Stimulated activated CD4-positive, alpha-beta T cell treated with anti-CD3 and anti-CD28 coated beads, Interleukin-12 subunit alpha, Interleukin-12 subunit beta, amount 100 ng/mL, for 48 hours (primary cell): ENCODE measurements at regions not wholly inside any gene's neighbourhood (a gene's known extent, or its start where the extent isn't known, plus 50 kb on each side); places are given as distances from the start of the nearest gene placed in this dataset.

Experiments
- DNase-seq, 3 donors: peaks; one replicate each; pipeline ENCODE4 v3.0.0-alpha.2; 2020; ENCODE audit warnings: low read depth in 2 of 3, low spot score in 1 of 3

GRCh38 chr7:136180984-136181383 is 203.8 kb upstream of the MTPN start:
- no peak for DNase-seq

- DNase-seq = no peak
Measured at GRCh38 chr7:136179851-136180721, 202.9 kb upstream of the MTPN start.

- DNase-seq = no peak
Measured at GRCh38 chr7:136179154-136179553, 202.0 kb upstream of the MTPN start.

- no peak for DNase-seq
Measured at GRCh38 chr7:136174477-136175125, 197.4 kb upstream of the MTPN start.

- DNase-seq = no peak
Measured at GRCh38 chr7:136173874-136174273, 196.7 kb upstream of the MTPN start.

GRCh38 chr7:136171233-136171632 is 194.1 kb upstream of the MTPN start:
- no peak for DNase-seq

- DNase-seq = no peak
Measured at GRCh38 chr7:136168821-136169220, 191.7 kb upstream of the MTPN start.

GRCh38 chr7:136167991-136168390 is 190.8 kb upstream of the MTPN start:
- DNase-seq = no peak

GRCh38 chr7:136166521-136166920 is 189.4 kb upstream of the MTPN start:
- DNase-seq = no peak

- no peak for DNase-seq
Measured at GRCh38 chr7:136163340-136163801, 186.2 kb upstream of the MTPN start.

GRCh38 chr7:136150311-136150710 is 173.2 kb upstream of the MTPN start:
- no peak for DNase-seq

GRCh38 chr7:136148920-136149319 is 171.8 kb upstream of the MTPN start:
- DNase-seq = no peak

GRCh38 chr7:136146925-136147324 is 169.8 kb upstream of the MTPN start:
- no peak for DNase-seq

- no peak for DNase-seq
Measured at GRCh38 chr7:136144182-136144581, 167.0 kb upstream of the MTPN start.

GRCh38 chr7:136143271-136143670 is 166.1 kb upstream of the MTPN start:
- no peak for DNase-seq

- DNase-seq = no peak
Measured at GRCh38 chr7:136142583-136142982, 165.4 kb upstream of the MTPN start.

- no peak for DNase-seq
Measured at GRCh38 chr7:136140469-136140868, 163.3 kb upstream of the MTPN start.

GRCh38 chr7:136139417-136139816 is 162.3 kb upstream of the MTPN start:
- DNase-seq = no peak

GRCh38 chr7:136138991-136139390 is 161.8 kb upstream of the MTPN start:
- no peak for DNase-seq

- no peak for DNase-seq
Measured at GRCh38 chr7:136136906-136137454, 159.8 kb upstream of the MTPN start.

GRCh38 chr7:136134503-136134902 is 157.3 kb upstream of the MTPN start:
- no peak for DNase-seq

GRCh38 chr7:136133551-136133950 is 156.4 kb upstream of the MTPN start:
- no peak for DNase-seq
